HCT116 (cell line): ENCODE measurements at regions not wholly inside any gene's neighbourhood (a gene's known extent, or its start where the extent isn't known, plus 50 kb on each side); places are given as distances from the start of the nearest gene placed in this dataset.

ENCODE experiments used
- ATAC-seq: fragments of 200-7000 bp; cut with Tn5 transposase; 2 replicates; pipeline ENCODE4 v1.9.1; 2020; ENCODE audit warnings: mild to moderate bottlenecking, moderate library complexity
- BruUV-seq: library from RNA; stranded (reverse); fragments of 400-500 nt; replicated peaks from 2 replicates; lab custom pipeline; 2021; lab: Mats Ljungman, UMichigan
- CTCF ChIA-PET: fragments of 300-600 bp; sonication (Branson Sonifier 250); formaldehyde crosslinking; loops from one replicate; lab custom pipeline; 2021; ENCODE audit warnings: antibody characterized with exemption; lab: Charles Lee
- POLR2A ChIA-PET: fragments of 300-600, 350-600 bp; sonication (Branson Sonifier 250); formaldehyde crosslinking; loops from one replicate; lab custom pipeline; 2021; ENCODE audit warnings: antibody characterized with exemption; lab: Charles Lee
- RAD21 ChIA-PET, 2 experiments: fragments of 300-600 bp; sonication (Branson Sonifier 250); formaldehyde crosslinking; loops; one replicate each; lab custom pipeline; 2023; ENCODE audit warnings: low total read pairs in 2 of 2; ENCODE audit not compliant: uncharacterized antibody in 2 of 2, unreplicated experiment in 2 of 2, low non-redundant PET in 1 of 2; lab: Charles Lee
- DNase-seq: peaks from one replicate; pipeline ENCODE4 v3.0.0-alpha.2; 2010; ENCODE audit warnings: low read depth, low spot score
- H2AFZ ChIP-seq: fragments of 200-600 bp; shearing (Covaris generic), sonication (generic); 2 replicates; pipeline ENCODE4 v1.6.1; 2017; ENCODE audit warnings: low read depth, mixed run types, mixed read lengths, antibody characterized with exemption, low read length; ENCODE audit not compliant: poor library complexity, severe bottlenecking
- H3K27ac ChIP-seq: 2 replicates; pipeline ENCODE4 v1.5.1; 2012; ENCODE audit warnings: low read depth, low read length
- H3K27me3 ChIP-seq: fragments of 200-600 bp; sonication (generic); 2 replicates; pipeline ENCODE4 v1.6.1; 2016; ENCODE audit warnings: mixed run types, low read length, mixed read lengths; ENCODE audit not compliant: insufficient read depth
- H3K36me3 ChIP-seq, 2 experiments: fragments of 200-500 bp in 1 of 2; fragments of 200-600 bp in 1 of 2; sonication (Bioruptor generic) in 1 of 2; sonication (generic) in 1 of 2; 2 replicates each; pipeline versions ENCODE4 v1.5.1 to v1.6.1; 2014 to 2016; ENCODE audit warnings: low read length in 2 of 2, inconsistent platforms in 1 of 2, mixed read lengths in 1 of 2, mixed run types in 1 of 2; ENCODE audit not compliant: insufficient read depth in 2 of 2, control insufficient read depth in 1 of 2
- H3K4me1 ChIP-seq, 2 experiments: fragments of 200-600 bp in 1 of 2; sonication (generic) in 1 of 2; 2 replicates each; pipeline versions ENCODE4 v1.5.1 to v1.6.1; 2012 to 2017; ENCODE audit warnings: low read length in 2 of 2, inconsistent platforms in 1 of 2, mild to moderate bottlenecking in 1 of 2, mixed read lengths in 1 of 2, mixed run types in 1 of 2, moderate library complexity in 1 of 2; ENCODE audit not compliant: insufficient read depth in 2 of 2, control insufficient read depth in 1 of 2
- H3K4me2 ChIP-seq: fragments of 200-600 bp; sonication (generic); 2 replicates; pipeline ENCODE4 v1.6.1; 2017; ENCODE audit warnings: mixed run types, low read length, mixed read lengths
- H3K4me3 ChIP-seq, 2 experiments: fragments of 200-600 bp in 1 of 2; sonication (generic) in 1 of 2; replicated peaks in 1 of 2; 2 replicates each; pipeline ENCODE4 v1.5.1; 2011 to 2016; ENCODE audit warnings: low read length in 2 of 2, control low read depth in 1 of 2, low read depth in 1 of 2, mild to moderate bottlenecking in 1 of 2, mixed read lengths in 1 of 2, mixed run types in 1 of 2
- H3K79me2 ChIP-seq: fragments of 200-600 bp; sonication (generic); 2 replicates; pipeline ENCODE4 v1.6.1; 2017; ENCODE audit warnings: mild to moderate bottlenecking, mixed run types, low read length, moderate library complexity, mixed read lengths; ENCODE audit not compliant: insufficient read depth
- H3K9ac ChIP-seq: fragments of 200-600 bp; sonication (generic); 2 replicates; pipeline ENCODE4 v1.6.1; 2016; ENCODE audit warnings: low read length, mixed read lengths
- H3K9me2 ChIP-seq: fragments of 200-600 bp; sonication (generic), shearing (Covaris generic); 2 replicates; pipeline ENCODE4 v1.6.1; 2017; ENCODE audit warnings: mixed run types, mild to moderate bottlenecking, moderate library complexity; ENCODE audit not compliant: insufficient read depth
- H3K9me3 ChIP-seq, 2 experiments: fragments of 200-500 bp in 1 of 2; fragments of 200-600 bp in 1 of 2; sonication (Bioruptor generic) in 1 of 2; sonication (generic) in 1 of 2; 2 replicates each; pipeline ENCODE4 v1.6.1; 2014 to 2017; ENCODE audit warnings: low read length in 2 of 2, mixed read lengths in 2 of 2, inconsistent platforms in 1 of 2, low read depth in 1 of 2, mild to moderate bottlenecking in 1 of 2, mixed run types in 1 of 2, moderate library complexity in 1 of 2; ENCODE audit not compliant: control insufficient read depth in 1 of 2, insufficient read depth in 1 of 2
- H4K20me1 ChIP-seq: fragments of 200-600 bp; sonication (generic), shearing (Covaris generic); 2 replicates; pipeline ENCODE4 v1.6.1; 2017; ENCODE audit warnings: mixed run types, mild to moderate bottlenecking, moderate library complexity; ENCODE audit not compliant: insufficient read depth
- CBX3 ChIP-seq: IDR thresholded peaks from 2 replicates; pipeline ENCODE4 v1.6.1; 2012; ENCODE audit warnings: low read depth
- CEBPB ChIP-seq: IDR thresholded peaks from 2 replicates; pipeline ENCODE4 v1.6.1; 2012; ENCODE audit warnings: low read depth
- FOSL1 ChIP-seq: IDR thresholded peaks from 2 replicates; pipeline ENCODE4 v1.6.1; 2012; ENCODE audit warnings: low read depth
- REST ChIP-seq: IDR thresholded peaks from 2 replicates; pipeline ENCODE4 v1.6.1; 2012; ENCODE audit warnings: low read depth
- YY1 ChIP-seq: IDR thresholded peaks from 2 replicates; pipeline ENCODE4 v1.6.1; 2011; ENCODE audit warnings: low read length, low read depth, moderate library complexity, mild to moderate bottlenecking; ENCODE audit not compliant: insufficient replicate concordance; ENCODE audit errors: extremely low read depth
- ZBTB33 ChIP-seq: IDR thresholded peaks from 2 replicates; pipeline ENCODE4 v1.6.1; 2011; ENCODE audit warnings: mild to moderate bottlenecking, low read length, moderate library complexity; ENCODE audit not compliant: insufficient replicate concordance; ENCODE audit errors: extremely low read depth
- intact Hi-C: fragments of 100-400 bp; cut with micrococcal nuclease; formaldehyde crosslinking; loops from 2 replicates; pipeline ENCODE4 v1.10.0; 2022

- H3K4me3 ChIP-seq: no peak overlapping the region
- H3K9ac ChIP-seq: no peak overlapping the region
- intact Hi-C loops: loop anchor here (10.0 kb wide), 1 partner anchor 389 kb away; no protein-coding TSS in a partner anchor
- no TSS peak for BruUV-seq
- TF ChIP-seq CBX3 (no peak), FOSL1 (no peak), YY1 (no peak), REST (no peak), ZBTB33 (no peak), CEBPB (no peak)
- DNase-seq: no peak
- no peaks in the 10 kb centered on the region for H3K9me3 ChIP-seq
- H3K4me1 ChIP-seq: no peaks in the 10 kb centered on the region
- no peak for ATAC-seq
- H2AFZ ChIP-seq: no peak overlapping the region
- RAD21 ChIA-PET: no interaction called here
- no peaks in the 10 kb centered on the region for H3K9me2 ChIP-seq
- CTCF ChIA-PET: interaction anchor here (0.9 kb wide), 2 partner anchors 13 to 390 kb away, joined by 3 to 9 read pairs; no protein-coding TSS in a partner anchor
- no peaks in the 10 kb centered on the region for H4K20me1 ChIP-seq
- POLR2A ChIA-PET: no interaction called here
- H3K27ac ChIP-seq: no peak overlapping the region
- H3K79me2 ChIP-seq: no peaks in the 10 kb centered on the region
- H3K27me3 ChIP-seq: no peaks in the 10 kb centered on the region
- no peak overlapping the region for H3K4me2 ChIP-seq
- H3K36me3 ChIP-seq: no peaks in the 10 kb centered on the region
These were observed 144.7 kb upstream of the MPDZ start for GRCh38 chr9:13424204-13424603.
